ENCODE measurements at regions not wholly inside any gene's neighbourhood (a gene's known extent, or its start where the extent isn't known, plus 50 kb on each side); places are given as distances from the start of the nearest gene placed in this dataset.

GRCh38 chrX:13386636-13387035 is 66.8 kb upstream of the ATXN3L start:
- TF ChIP-seq CTCF (IDR thresholded peaks at IDR 0.05 in 2 of 3, conservative IDR thresholded peaks at IDR 0.05 in 1 of 3; ENCODE audit: control insufficient read depth in 2 of 3, extremely low read depth in 1 of 3, insufficient read depth in 1 of 3, low read depth in 3 of 3, low read length in 3 of 3) (no peak), EZH2 (IDR thresholded peaks at IDR 0.05; ENCODE audit: borderline replicate concordance, control insufficient read depth, low read depth, low read length) (no peak), NFIC (IDR thresholded peaks at IDR 0.05; ENCODE audit: low read depth, low read length) (no peak), POLR2A (IDR thresholded peaks at IDR 0.05; ENCODE audit: low read depth, low read length) (no peak), PML (IDR thresholded peaks at IDR 0.05; ENCODE audit: low read length) (no peak), NR2C2 (IDR thresholded peaks at IDR 0.05; ENCODE audit: borderline replicate concordance, control insufficient read depth, insufficient read length, low read depth) (no peak), CBX5 (IDR thresholded peaks at IDR 0.05; ENCODE audit: low read depth) (no peak), FOXM1 (IDR thresholded peaks at IDR 0.05; ENCODE audit: low read depth, low read length) (no peak), CHD4 (IDR thresholded peaks at IDR 0.05) (no peak), NR2F1 (conservative IDR thresholded peaks at IDR 0.05) (no peak), ETV6 (conservative IDR thresholded peaks at IDR 0.05 in 1 of 2, IDR thresholded peaks at IDR 0.05 in 1 of 2; ENCODE audit: borderline replicate concordance in 1 of 2, low read depth in 1 of 2) (no peak), SUPT20H (IDR thresholded peaks at IDR 0.05; ENCODE audit: borderline replicate concordance, control insufficient read depth, low read depth, low read length) (no peak), YY1 (IDR thresholded peaks at IDR 0.05; ENCODE audit: low read depth, low read length) (no peak)
